GM12878 (cell line): ENCODE measurements at regions not wholly inside any gene's neighbourhood (a gene's known extent, or its start where the extent isn't known, plus 50 kb on each side); places are given as distances from the start of the nearest gene placed in this dataset.

Experiments used
- ATAC-seq: fragments of 200-7000 bp; cut with Tn5 transposase; 3 replicates; pipeline ENCODE4 v1.9.1; 2020; ENCODE audit warnings: mild to moderate bottlenecking, moderate library complexity
- BruUV-seq: library from RNA; stranded (reverse); fragments of 400-500 nt; replicated peaks from 2 replicates; lab custom pipeline; 2021; lab: Mats Ljungman, UMichigan
- CTCF ChIA-PET: fragments of 300-600 bp; sonication (Branson Sonifier 250); formaldehyde crosslinking; extraction: SDS; loops from one replicate; lab custom pipeline; 2021; ENCODE audit warnings: inconsistent platforms; lab: Yijun Ruan, JAX
- POLR2A ChIA-PET: fragments of 350-600 bp; formaldehyde crosslinking; extraction: SDS; loops from one replicate; lab custom pipeline; 2021; ENCODE audit warnings: inconsistent platforms; lab: Charles Lee
- RAD21 ChIA-PET: fragments of 300-600 bp; sonication (Branson Sonifier 250); formaldehyde crosslinking; loops from one replicate; lab custom pipeline; 2023; ENCODE audit warnings: antibody characterized with exemption; ENCODE audit not compliant: unreplicated experiment; lab: Charles Lee
- SMC1A ChIA-PET: fragments of 300-600 bp; sonication (Branson Sonifier 250); formaldehyde crosslinking; loops from one replicate; lab custom pipeline; 2023; ENCODE audit not compliant: unreplicated experiment, uncharacterized antibody; lab: Charles Lee
- DNase-seq: peaks from one replicate; pipeline ENCODE4 v3.0.0-alpha.2; 2011; ENCODE audit warnings: low read depth, low spot score
- FAIRE-seq: peaks from 3 replicates; lab custom pipeline; 2011; peaks lifted over from hg19 to GRCh38; lab: Jason Lieb, UNC
- H2AFZ ChIP-seq: 2 replicates; pipeline ENCODE4 v1.6.0; 2011; ENCODE audit warnings: low read depth, low read length, control low read depth; ENCODE audit not compliant: control insufficient read depth
- H3K27ac ChIP-seq: 2 replicates; pipeline ENCODE4 v1.5.1; 2011; ENCODE audit warnings: control low read depth; ENCODE audit not compliant: control insufficient read depth, insufficient read depth
- H3K27me3 ChIP-seq, 2 experiments: replicated peaks in 1 of 2; 2 replicates each; pipeline versions ENCODE4 v1.6.0 to v1.6.1; 2011; ENCODE audit warnings: low read length in 1 of 2; ENCODE audit not compliant: control insufficient read depth in 2 of 2, insufficient read depth in 2 of 2
- H3K36me3 ChIP-seq, 2 experiments: 2 replicates each; pipeline ENCODE4 v1.5.1; 2011; ENCODE audit warnings: low read length in 1 of 2; ENCODE audit not compliant: control insufficient read depth in 2 of 2, insufficient read depth in 2 of 2
- H3K4me1 ChIP-seq: 2 replicates; pipeline ENCODE4 v1.6.1; 2011; ENCODE audit warnings: mild to moderate bottlenecking, low read length, moderate library complexity, mixed read lengths; ENCODE audit not compliant: control insufficient read depth, insufficient read depth
- H3K4me2 ChIP-seq: 2 replicates; pipeline ENCODE4 v1.6.0; 2011; ENCODE audit warnings: control low read depth; ENCODE audit not compliant: control insufficient read depth, insufficient read depth
- H3K4me3 ChIP-seq: fragments of 200-600 bp; sonication (generic); 2 replicates; pipeline ENCODE4 v1.5.1; 2016
- H3K79me2 ChIP-seq: 2 replicates; pipeline ENCODE4 v1.6.0; 2011; ENCODE audit warnings: low read length; ENCODE audit not compliant: control insufficient read depth, insufficient read depth
- H3K9ac ChIP-seq: 2 replicates; pipeline ENCODE4 v1.8.0; 2011; ENCODE audit warnings: low read length, control low read depth, mixed read lengths; ENCODE audit not compliant: control insufficient read depth, insufficient read depth
- H3K9me3 ChIP-seq: replicated peaks from 3 replicates; pipeline ENCODE4 v1.5.1; 2011; ENCODE audit warnings: mild to moderate bottlenecking, low read length; ENCODE audit not compliant: control insufficient read depth, insufficient read depth
- H4K20me1 ChIP-seq: 2 replicates; pipeline ENCODE4 v1.6.0; 2011; ENCODE audit not compliant: control insufficient read depth, insufficient read depth
- BMI1 ChIP-seq: fragments of 450-650 bp; IDR thresholded peaks from 2 replicates; pipeline ENCODE4 v1.6.1; 2016; ENCODE audit warnings: mild to moderate bottlenecking, moderate library complexity, borderline replicate concordance
- CBX3 ChIP-seq: fragments of 200-600 bp; sonication (generic); IDR thresholded peaks from 2 replicates; pipeline ENCODE4 v1.6.1; 2016; ENCODE audit warnings: low read depth, borderline replicate concordance
- CEBPB ChIP-seq, 2 experiments: fragments of 150-350 bp in 1 of 2; IDR thresholded peaks; 2 replicates each; pipeline ENCODE4 v1.6.1; 2012 to 2014; ENCODE audit warnings: low read depth in 2 of 2, low read length in 2 of 2, borderline replicate concordance in 1 of 2, inconsistent platforms in 1 of 2
- HCFC1 ChIP-seq: fragments of 150-350 bp; IDR thresholded peaks from 2 replicates; pipeline ENCODE4 v1.6.1; 2014; ENCODE audit warnings: low read length
- IRF3 ChIP-seq: fragments of 450-650 bp; IDR thresholded peaks from 2 replicates; pipeline ENCODE4 v1.6.1; 2014; ENCODE audit warnings: mild to moderate bottlenecking
- JUND ChIP-seq: IDR thresholded peaks from 2 replicates; pipeline ENCODE4 v1.6.1; 2012; ENCODE audit warnings: low read depth, mild to moderate bottlenecking, low read length, improper control_type of control experiment, moderate library complexity
- MEF2A ChIP-seq: IDR thresholded peaks from 2 replicates; pipeline ENCODE4 v1.6.1; 2011; ENCODE audit warnings: low read depth, mild to moderate bottlenecking, low read length, moderate library complexity; ENCODE audit not compliant: insufficient read depth
- MXI1 ChIP-seq: fragments of 150-350 bp; IDR thresholded peaks from 2 replicates; pipeline ENCODE4 v1.6.1; 2011; ENCODE audit warnings: low read depth, mild to moderate bottlenecking, inconsistent platforms, low read length, improper control_type of control experiment
- NFIC ChIP-seq: IDR thresholded peaks from 2 replicates; pipeline ENCODE4 v1.6.1; 2012; ENCODE audit warnings: low read depth, mild to moderate bottlenecking, inconsistent platforms, low read length, moderate library complexity
- NFYA ChIP-seq: IDR thresholded peaks from 2 replicates; pipeline ENCODE4 v1.6.1; 2011; ENCODE audit warnings: low read depth, mild to moderate bottlenecking, low read length, improper control_type of control experiment, borderline replicate concordance
- NKRF ChIP-seq: fragments of 450-650 bp; conservative IDR thresholded peaks from 2 replicates; pipeline ENCODE4 v1.6.1; 2017; ENCODE audit warnings: mild to moderate bottlenecking, moderate library complexity
- RAD51 ChIP-seq: fragments of 450-650 bp; IDR thresholded peaks from 2 replicates; pipeline ENCODE4 v1.6.1; 2016; ENCODE audit warnings: moderate library complexity, mild to moderate bottlenecking, inconsistent platforms
- REST ChIP-seq: IDR thresholded peaks from 2 replicates; pipeline ENCODE4 v1.6.1; 2012; ENCODE audit warnings: mild to moderate bottlenecking, low read depth, low read length
- RFX5 ChIP-seq: IDR thresholded peaks from 2 replicates; pipeline ENCODE4 v1.6.1; 2011; ENCODE audit warnings: low read depth, low read length, improper control_type of control experiment
- SIN3A ChIP-seq: IDR thresholded peaks from 2 replicates; pipeline ENCODE4 v1.6.1; 2012; ENCODE audit warnings: low read depth, low read length, improper control_type of control experiment
- YBX1 ChIP-seq: fragments of 450-650 bp; IDR thresholded peaks from 2 replicates; pipeline ENCODE4 v1.6.1; 2016; ENCODE audit warnings: antibody characterized with exemption
- ZNF24 ChIP-seq: fragments of 450-650 bp; IDR thresholded peaks from 2 replicates; pipeline ENCODE4 v1.6.1; 2017; ENCODE audit warnings: antibody characterized with exemption, mild to moderate bottlenecking
- WGBS: methylation state at CpG from one replicate; pipeline ENCODE4 v1.1.6; 2016; ENCODE audit warnings: low lambda C conversion rate; ENCODE audit not compliant: insufficient replicate concordance, insufficient coverage; ENCODE audit errors: missing lambda C conversion rate; 5-methylcytosine and 5-hydroxymethylcytosine counted together
- in situ Hi-C: fragments of 300-500 bp; cut with MboI; formaldehyde crosslinking; loops from 9 replicates; pipeline ENCODE4 v1.14.3; 2018; ENCODE audit warnings: mixed read lengths
- intact Hi-C: fragments of 100-400 bp; cut with micrococcal nuclease; formaldehyde crosslinking; loops from one replicate; pipeline ENCODE4 v1.14.2; 2022; ENCODE audit not compliant: unreplicated experiment

GRCh38 chr22:27168681-27169080 lies 511.3 kb downstream of the MIAT start:
- no peak overlapping the region for H3K4me3 ChIP-seq
- in situ Hi-C loops (no loop called here), intact Hi-C loops (no loop called here)
- ATAC-seq = no peak
- H3K4me2 ChIP-seq = no peak overlapping the region
- no peak for FAIRE-seq
- ChIA-PET POLR2A (no interaction called here), CTCF (no interaction called here), RAD21 (no interaction called here), SMC1A (no interaction called here)
- WGBS = 7% methylated on average over 3 of the region's 3 CpGs
- no TSS peak for BruUV-seq
- no peak overlapping the region for H3K9ac ChIP-seq
- no peak for DNase-seq
- H2AFZ ChIP-seq = no peak overlapping the region
- no peak overlapping the region for H3K27ac ChIP-seq
- no peaks in the 10 kb centered on the region for H4K20me1 ChIP-seq
- H3K4me1 ChIP-seq = no peaks in the 10 kb centered on the region
- H3K79me2 ChIP-seq = no peaks in the 10 kb centered on the region
- no peaks in the 10 kb centered on the region for H3K36me3 ChIP-seq
- no peaks in the 10 kb centered on the region for H3K9me3 ChIP-seq
- H3K27me3 ChIP-seq = no peaks in the 10 kb centered on the region; a peak in 1 of 4 replicates
- TF ChIP-seq YBX1 = no peak
- no peak for TF ChIP-seq SIN3A
- no peak for TF ChIP-seq NFYA
- TF ChIP-seq MEF2A = no peak
- TF ChIP-seq NKRF = no peak
- no peak for TF ChIP-seq MXI1
- TF ChIP-seq RFX5 = no peak
- no peak for TF ChIP-seq HCFC1
- no peak for TF ChIP-seq CBX3
- no peak for TF ChIP-seq BMI1
- TF ChIP-seq IRF3 = no peak
- no peak for TF ChIP-seq CEBPB (IDR thresholded peaks at IDR 0.05; ENCODE audit: borderline replicate concordance in 1 of 2, low read depth in 2 of 2, low read length in 2 of 2)
- no peak for TF ChIP-seq REST
- no peak for TF ChIP-seq JUND
- no peak for TF ChIP-seq ZNF24
- TF ChIP-seq RAD51 = no peak
- TF ChIP-seq NFIC = no peak
